HepG2 (cell line): ENCODE measurements at regions not wholly inside any gene's neighbourhood (a gene's known extent, or its start where the extent isn't known, plus 50 kb on each side); places are given as distances from the start of the nearest gene placed in this dataset.

ENCODE experiments used
- ATAC-seq: fragments of 200-7000 bp; cut with Tn5 transposase; 3 replicates; pipeline ENCODE4 v1.9.1; 2020; ENCODE audit warnings: mild to moderate bottlenecking, moderate library complexity
- BruUV-seq: library from RNA; stranded (reverse); fragments of 400-500 nt; replicated peaks from 2 replicates; lab custom pipeline; 2021; lab: Mats Ljungman, UMichigan
- CTCF ChIA-PET: fragments of 300-600 bp; formaldehyde crosslinking; extraction: SDS; loops from one replicate; lab custom pipeline; 2021; ENCODE audit warnings: low total read pairs, inconsistent platforms, low intra/inter-chr PET ratio; lab: Yijun Ruan, JAX
- POLR2A ChIA-PET: fragments of 350-600 bp; sonication (Branson Sonifier 250); formaldehyde crosslinking; loops from one replicate; lab custom pipeline; 2020; ENCODE audit warnings: antibody characterized with exemption, inconsistent platforms; lab: Yijun Ruan, JAX
- DNase-seq: peaks from one replicate; pipeline ENCODE4 v3.0.0-alpha.2; 2015; ENCODE audit warnings: low spot score
- FAIRE-seq: peaks from 3 replicates; lab custom pipeline; 2011; peaks lifted over from hg19 to GRCh38; lab: Jason Lieb, UNC
- H2AFZ ChIP-seq: one replicate; pipeline ENCODE4 v1.6.1; 2011; ENCODE audit warnings: low read length, inconsistent platforms
- H3K27ac ChIP-seq: fragments of 300-600 bp; 3 replicates; pipeline ENCODE4 v1.8.0; 2011; ENCODE audit warnings: mixed run types, mild to moderate bottlenecking, mixed read lengths, low read length, inconsistent platforms; ENCODE audit not compliant: insufficient read depth; ENCODE audit errors: extremely low read length
- H3K27me3 ChIP-seq, 2 experiments: fragments of 200-600 bp in 1 of 2; 2 replicates in 1 of 2; 3 replicates in 1 of 2; pipeline versions ENCODE4 v1.6.0 to v1.8.0; 2011; ENCODE audit warnings: low read length in 2 of 2, mild to moderate bottlenecking in 2 of 2, moderate library complexity in 2 of 2, inconsistent platforms in 1 of 2; ENCODE audit not compliant: insufficient read depth in 2 of 2, control insufficient read depth in 1 of 2
- H3K36me3 ChIP-seq, 2 experiments: fragments of 200-600 bp in 1 of 2; replicated peaks in 1 of 2; 2 replicates in 1 of 2; 3 replicates in 1 of 2; pipeline versions ENCODE4 v1.5.1 to v1.8.0; 2011; ENCODE audit warnings: low read length in 2 of 2, inconsistent platforms in 1 of 2; ENCODE audit not compliant: insufficient read depth in 2 of 2, control insufficient read depth in 1 of 2
- H3K4me1 ChIP-seq: 2 replicates; pipeline ENCODE4 v1.5.1; 2012; ENCODE audit warnings: low read length, inconsistent platforms; ENCODE audit not compliant: insufficient read depth
- H3K4me2 ChIP-seq: 2 replicates; pipeline ENCODE4 v1.6.0; 2011; ENCODE audit warnings: low read depth, low read length, inconsistent platforms
- H3K4me3 ChIP-seq, 3 experiments: fragments of 200-600 bp in 1 of 3; sonication (generic), shearing (Covaris generic) in 1 of 3; replicated peaks in 1 of 3; 2 replicates each; pipeline ENCODE4 v1.5.1; 2011 to 2016; ENCODE audit warnings: low read length in 3 of 3, inconsistent platforms in 2 of 3, low read depth in 2 of 3, mild to moderate bottlenecking in 2 of 3, control low read depth in 1 of 3, mixed read lengths in 1 of 3; ENCODE audit not compliant: insufficient read depth in 1 of 3
- H3K79me2 ChIP-seq: one replicate; pipeline ENCODE4 v1.6.1; 2011; ENCODE audit warnings: low read length, inconsistent platforms; ENCODE audit not compliant: insufficient read depth
- H3K9ac ChIP-seq: 2 replicates; pipeline ENCODE4 v1.6.0; 2011; ENCODE audit warnings: mild to moderate bottlenecking, low read depth, low read length, inconsistent platforms; ENCODE audit not compliant: insufficient read depth
- H3K9me3 ChIP-seq: 2 replicates; pipeline ENCODE4 v1.5.1; 2012; ENCODE audit warnings: mild to moderate bottlenecking, low read length
- H4K20me1 ChIP-seq: 2 replicates; pipeline ENCODE4 v1.6.0; 2011; ENCODE audit warnings: inconsistent platforms, mild to moderate bottlenecking, low read length, moderate library complexity; ENCODE audit not compliant: insufficient read depth
- HOXA5 ChIP-seq: sonication (generic); formaldehyde crosslinking; IDR thresholded peaks from 2 replicates; pipeline ENCODE4 v1.4.0; 2020; ENCODE audit warnings: missing genetic modification reagents
- KDM1A ChIP-seq: IDR thresholded peaks from 2 replicates; pipeline ENCODE4 v1.6.1; 2016; ENCODE audit warnings: missing compliant biosample characterization
- MTF2 ChIP-seq: sonication (generic); formaldehyde crosslinking; IDR thresholded peaks from 2 replicates; pipeline ENCODE4 v1.5.0; 2020; ENCODE audit warnings: missing genetic modification reagents, borderline replicate concordance
- NFE2L2 ChIP-seq: fragments of 150-350 bp; IDR thresholded peaks from 2 replicates; pipeline ENCODE4 v1.6.1; 2014; ENCODE audit warnings: low read length
- ZIK1 ChIP-seq: sonication (generic); formaldehyde crosslinking; IDR thresholded peaks from 2 replicates; pipeline ENCODE4 v1.5.0; 2020; ENCODE audit warnings: mild to moderate bottlenecking, low read depth, missing genetic modification reagents, borderline replicate concordance
- ZMYM2 ChIP-seq: sonication (generic); formaldehyde crosslinking; IDR thresholded peaks from 2 replicates; pipeline ENCODE4 v1.8.0; 2022; ENCODE audit warnings: mild to moderate bottlenecking, missing genetic modification reagents
- WGBS: methylation state at CpG from one replicate; pipeline ENCODE4 v1.1.6; 2017; ENCODE audit warnings: low lambda C conversion rate; 5-methylcytosine and 5-hydroxymethylcytosine counted together
- in situ Hi-C: cut with HindIII; loops from 2 replicates; pipeline ENCODE4 v1.10.0; 2017; ENCODE audit warnings: low pct_unique_long_range_greater_than_20kb; ENCODE audit not compliant: extremely low pct_ligation_motif_present
- intact Hi-C: fragments of 100-400 bp; cut with micrococcal nuclease; formaldehyde crosslinking; loops from one replicate; pipeline ENCODE4 v1.10.0; 2022; ENCODE audit not compliant: unreplicated experiment
- TF ChIP-seq, protein P1 (sequence below): IDR thresholded peaks from 2 replicates; pipeline ENCODE4 v1.6.1; 2012; ENCODE audit warnings: low read depth, low read length, improper control_type of control experiment
- TF ChIP-seq, protein P2 (sequence below): sonication (generic); formaldehyde crosslinking; IDR thresholded peaks from 2 replicates; pipeline ENCODE4 v1.9.0; 2021; ENCODE audit warnings: mild to moderate bottlenecking, missing genetic modification reagents

DNA sequence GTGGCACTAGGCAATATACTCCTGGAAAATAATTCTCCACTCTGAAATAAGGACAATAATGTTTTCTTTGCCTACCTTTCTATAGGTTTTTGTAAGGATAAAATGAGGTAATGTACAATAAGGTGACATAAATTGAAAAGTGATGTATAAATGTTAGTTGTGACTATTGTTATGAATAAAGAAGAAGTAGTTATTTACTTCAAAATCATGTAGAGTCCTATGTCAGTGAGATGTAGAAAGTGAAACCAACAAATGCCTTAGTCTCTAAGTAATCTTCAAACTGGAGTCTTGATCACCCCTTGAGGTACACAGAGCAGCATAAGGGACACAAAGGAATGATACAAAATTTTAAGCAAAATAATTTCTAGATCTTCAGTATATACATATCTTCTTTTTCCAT is 60.3 kb upstream of the TP63 start:
- FAIRE-seq: no peak
- DNase-seq: no peak
- no peak overlapping the region for H3K9ac ChIP-seq
- ChIA-PET CTCF (no interaction called here), POLR2A (no interaction called here)
- H2AFZ ChIP-seq: no peak overlapping the region
- in situ Hi-C loops: no loop called here
- no peak overlapping the region for H3K4me2 ChIP-seq
- no peaks in the 10 kb centered on the region for H3K4me1 ChIP-seq
- H3K36me3 ChIP-seq: no peaks in the 10 kb centered on the region
- H4K20me1 ChIP-seq: no peaks in the 10 kb centered on the region
- intact Hi-C loops: no loop called here
- BruUV-seq: no TSS peak
- no peaks in the 10 kb centered on the region for H3K79me2 ChIP-seq
- no peaks in the 10 kb centered on the region for H3K27me3 ChIP-seq
- ATAC-seq: no peak
- no peak for TF ChIP-seq KDM1A
- TF ChIP-seq, protein P1, sequence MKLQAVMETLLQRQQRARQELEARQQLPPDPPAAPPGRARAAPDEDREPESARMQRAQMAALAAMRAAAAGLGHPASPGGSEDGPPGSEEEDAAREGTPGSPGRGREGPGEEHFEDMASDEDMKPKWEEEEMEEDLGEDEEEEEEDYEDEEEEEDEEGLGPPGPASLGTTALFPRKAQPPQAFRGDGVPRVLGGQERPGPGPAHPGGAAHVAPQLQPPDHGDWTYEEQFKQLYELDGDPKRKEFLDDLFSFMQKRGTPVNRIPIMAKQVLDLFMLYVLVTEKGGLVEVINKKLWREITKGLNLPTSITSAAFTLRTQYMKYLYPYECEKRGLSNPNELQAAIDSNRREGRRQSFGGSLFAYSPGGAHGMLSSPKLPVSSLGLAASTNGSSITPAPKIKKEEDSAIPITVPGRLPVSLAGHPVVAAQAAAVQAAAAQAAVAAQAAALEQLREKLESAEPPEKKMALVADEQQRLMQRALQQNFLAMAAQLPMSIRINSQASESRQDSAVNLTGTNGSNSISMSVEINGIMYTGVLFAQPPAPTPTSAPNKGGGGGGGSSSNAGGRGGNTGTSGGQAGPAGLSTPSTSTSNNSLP: no peak
- H3K9me3 ChIP-seq: no peaks in the 10 kb centered on the region
- no peak overlapping the region for H3K27ac ChIP-seq
- no peak overlapping the region for H3K4me3 ChIP-seq

DNA sequence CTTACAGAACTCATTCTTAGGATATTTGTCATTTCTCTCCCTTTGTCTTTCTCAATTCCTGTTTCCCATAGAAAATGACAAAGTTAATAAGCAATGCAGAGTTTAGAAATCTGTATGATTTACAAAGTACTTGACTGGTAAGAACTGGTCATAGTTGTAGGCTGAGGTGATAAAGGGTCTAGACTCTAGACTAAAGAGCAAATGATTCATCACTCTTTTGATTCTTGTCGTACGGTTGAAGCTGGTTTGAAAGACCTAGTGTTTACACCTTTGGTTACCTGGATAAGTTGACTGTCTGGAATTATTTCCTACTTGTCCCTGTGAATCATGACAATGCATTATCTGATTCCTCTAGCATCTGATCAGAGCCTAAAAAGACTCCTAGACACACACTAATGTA is 58.9 kb upstream of the TP63 start:
- intact Hi-C loops: no loop called here
- no peak for DNase-seq
- FAIRE-seq: no peak
- Histone ChIP-seq H3K9me3 (no peaks in the 10 kb centered on the region), H3K79me2 (no peaks in the 10 kb centered on the region), H3K36me3 (no peaks in the 10 kb centered on the region), H3K27ac (no peak overlapping the region), H3K4me2 (no peak overlapping the region), H3K4me1 (no peaks in the 10 kb centered on the region), H3K27me3 (no peaks in the 10 kb centered on the region), H3K4me3 (no peak overlapping the region), H4K20me1 (no peaks in the 10 kb centered on the region), H3K9ac (no peak overlapping the region), H2AFZ (no peak overlapping the region)
- TF ChIP-seq MTF2 (no peak), NFE2L2 (0 out of 2 replicates have a peak, but pooled peaks have one; percentile 21), HOXA5 (CRISPR knock-in tag) (no peak), ZIK1 (CRISPR knock-in tag) (no peak), ZMYM2 (CRISPR knock-in tag) (no peak)
- TF ChIP-seq, protein P2, sequence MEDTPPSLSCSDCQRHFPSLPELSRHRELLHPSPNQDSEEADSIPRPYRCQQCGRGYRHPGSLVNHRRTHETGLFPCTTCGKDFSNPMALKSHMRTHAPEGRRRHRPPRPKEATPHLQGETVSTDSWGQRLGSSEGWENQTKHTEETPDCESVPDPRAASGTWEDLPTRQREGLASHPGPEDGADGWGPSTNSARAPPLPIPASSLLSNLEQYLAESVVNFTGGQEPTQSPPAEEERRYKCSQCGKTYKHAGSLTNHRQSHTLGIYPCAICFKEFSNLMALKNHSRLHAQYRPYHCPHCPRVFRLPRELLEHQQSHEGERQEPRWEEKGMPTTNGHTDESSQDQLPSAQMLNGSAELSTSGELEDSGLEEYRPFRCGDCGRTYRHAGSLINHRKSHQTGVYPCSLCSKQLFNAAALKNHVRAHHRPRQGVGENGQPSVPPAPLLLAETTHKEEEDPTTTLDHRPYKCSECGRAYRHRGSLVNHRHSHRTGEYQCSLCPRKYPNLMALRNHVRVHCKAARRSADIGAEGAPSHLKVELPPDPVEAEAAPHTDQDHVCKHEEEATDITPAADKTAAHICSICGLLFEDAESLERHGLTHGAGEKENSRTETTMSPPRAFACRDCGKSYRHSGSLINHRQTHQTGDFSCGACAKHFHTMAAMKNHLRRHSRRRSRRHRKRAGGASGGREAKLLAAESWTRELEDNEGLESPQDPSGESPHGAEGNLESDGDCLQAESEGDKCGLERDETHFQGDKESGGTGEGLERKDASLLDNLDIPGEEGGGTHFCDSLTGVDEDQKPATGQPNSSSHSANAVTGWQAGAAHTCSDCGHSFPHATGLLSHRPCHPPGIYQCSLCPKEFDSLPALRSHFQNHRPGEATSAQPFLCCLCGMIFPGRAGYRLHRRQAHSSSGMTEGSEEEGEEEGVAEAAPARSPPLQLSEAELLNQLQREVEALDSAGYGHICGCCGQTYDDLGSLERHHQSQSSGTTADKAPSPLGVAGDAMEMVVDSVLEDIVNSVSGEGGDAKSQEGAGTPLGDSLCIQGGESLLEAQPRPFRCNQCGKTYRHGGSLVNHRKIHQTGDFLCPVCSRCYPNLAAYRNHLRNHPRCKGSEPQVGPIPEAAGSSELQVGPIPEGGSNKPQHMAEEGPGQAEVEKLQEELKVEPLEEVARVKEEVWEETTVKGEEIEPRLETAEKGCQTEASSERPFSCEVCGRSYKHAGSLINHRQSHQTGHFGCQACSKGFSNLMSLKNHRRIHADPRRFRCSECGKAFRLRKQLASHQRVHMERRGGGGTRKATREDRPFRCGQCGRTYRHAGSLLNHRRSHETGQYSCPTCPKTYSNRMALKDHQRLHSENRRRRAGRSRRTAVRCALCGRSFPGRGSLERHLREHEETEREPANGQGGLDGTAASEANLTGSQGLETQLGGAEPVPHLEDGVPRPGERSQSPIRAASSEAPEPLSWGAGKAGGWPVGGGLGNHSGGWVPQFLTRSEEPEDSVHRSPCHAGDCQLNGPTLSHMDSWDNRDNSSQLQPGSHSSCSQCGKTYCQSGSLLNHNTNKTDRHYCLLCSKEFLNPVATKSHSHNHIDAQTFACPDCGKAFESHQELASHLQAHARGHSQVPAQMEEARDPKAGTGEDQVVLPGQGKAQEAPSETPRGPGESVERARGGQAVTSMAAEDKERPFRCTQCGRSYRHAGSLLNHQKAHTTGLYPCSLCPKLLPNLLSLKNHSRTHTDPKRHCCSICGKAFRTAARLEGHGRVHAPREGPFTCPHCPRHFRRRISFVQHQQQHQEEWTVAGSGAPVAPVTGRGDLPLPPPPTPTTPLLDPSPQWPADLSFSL (CRISPR knock-in tag): no peak
- in situ Hi-C loops: no loop called here
- no TSS peak for BruUV-seq
- no peak for ATAC-seq
- ChIA-PET POLR2A (no interaction called here), CTCF (no interaction called here)
- WGBS: 4% methylated on average over 2 of the region's 2 CpGs
